Caco-2 (cell line): ENCODE measurements at regions not wholly inside any gene's neighbourhood (a gene's known extent, or its start where the extent isn't known, plus 50 kb on each side); places are given as distances from the start of the nearest gene placed in this dataset.

Experiments
- BruUV-seq: library from RNA; stranded (reverse); fragments of 400-500 nt; replicated peaks from 2 replicates; lab custom pipeline; 2021; lab: Mats Ljungman, UMichigan
- CTCF ChIA-PET: fragments of 300-600 bp; sonication (Branson Sonifier 250); formaldehyde crosslinking; loops from one replicate; lab custom pipeline; 2022; ENCODE audit warnings: antibody characterized with exemption; lab: Charles Lee
- POLR2A ChIA-PET: fragments of 300-600 bp; sonication (Branson Sonifier 250); formaldehyde crosslinking; loops from one replicate; lab custom pipeline; 2022; ENCODE audit warnings: antibody characterized with exemption; lab: Charles Lee
- DNase-seq, 2 experiments: peaks; one replicate each; pipeline versions ENCODE4 v3.0.0 to v3.0.0-alpha.2; 2020 to 2022
- H3K27me3 ChIP-seq: replicated peaks from 2 replicates; pipeline ENCODE4 v1.6.0; 2011; ENCODE audit warnings: low read length; ENCODE audit not compliant: control insufficient read depth, insufficient read depth
- H3K36me3 ChIP-seq: 2 replicates; pipeline ENCODE4 v1.5.1; 2011; ENCODE audit warnings: low read length; ENCODE audit not compliant: control insufficient read depth, insufficient read depth
- H3K4me1 ChIP-seq: fragments of 250-450 bp; sonication (Bioruptor Pico); 2 replicates; pipeline ENCODE4 v1.5.1; 2020; ENCODE audit warnings: mild to moderate bottlenecking
- H3K4me3 ChIP-seq: 2 replicates; pipeline ENCODE4 v1.5.1; 2011; ENCODE audit warnings: low read depth, mild to moderate bottlenecking, control low read depth, low read length
- H3K9me3 ChIP-seq: fragments of 250-450 bp; sonication (Bioruptor Pico); 2 replicates; pipeline ENCODE4 v1.5.1; 2020; ENCODE audit warnings: mild to moderate bottlenecking, moderate library complexity
- H3K27ac Mint-ChIP-seq: one replicate; pipeline ENCODE4 v1.8.0; 2022; ENCODE audit warnings: mixed read lengths; ENCODE audit not compliant: unreplicated experiment
- H3K27me3 Mint-ChIP-seq: one replicate; pipeline ENCODE4 v1.8.0; 2022; ENCODE audit warnings: mixed read lengths; ENCODE audit not compliant: insufficient read depth, unreplicated experiment
- H3K36me3 Mint-ChIP-seq: one replicate; pipeline ENCODE4 v1.8.0; 2022; ENCODE audit warnings: mild to moderate bottlenecking, mixed read lengths; ENCODE audit not compliant: insufficient read depth, unreplicated experiment
- H3K4me1 Mint-ChIP-seq: one replicate; pipeline ENCODE4 v1.8.0; 2022; ENCODE audit warnings: low read depth, mixed read lengths; ENCODE audit not compliant: unreplicated experiment
- H3K4me3 Mint-ChIP-seq: one replicate; pipeline ENCODE4 v1.8.0; 2022; ENCODE audit warnings: mild to moderate bottlenecking, moderate library complexity, mixed read lengths; ENCODE audit not compliant: unreplicated experiment
- H3K9me3 Mint-ChIP-seq: one replicate; pipeline ENCODE4 v1.8.0; 2022; ENCODE audit warnings: mixed read lengths; ENCODE audit not compliant: unreplicated experiment
- CTCF ChIP-seq, 2 experiments: fragments of 200-600 bp in 1 of 2; IDR thresholded peaks; 1 replicate in 1 of 2; 2 replicates in 1 of 2; pipeline versions ENCODE4 v1.5.1 to v1.8.0; 2011 to 2022; ENCODE audit warnings: antibody characterized with exemption in 1 of 2, control low read depth in 1 of 2, inconsistent platforms in 1 of 2, low read depth in 1 of 2, low read length in 1 of 2, mild to moderate bottlenecking in 1 of 2, moderate library complexity in 1 of 2; ENCODE audit not compliant: insufficient read depth in 1 of 2, severe bottlenecking in 1 of 2, unreplicated experiment in 1 of 2
- intact Hi-C: fragments of 100-400 bp; cut with micrococcal nuclease; formaldehyde crosslinking; loops from one replicate; pipeline ENCODE4 v1.10.0; 2022; ENCODE audit not compliant: unreplicated experiment

GRCh38 chr1:213394837-213395236 lies 343.8 kb downstream of the RPS6KC1 start:
- no TSS peak for BruUV-seq
- Mint-ChIP-seq H3K36me3 (no peaks in the 10 kb centered on the region), H3K9me3 (peaks cover 19% of the 10 kb centered on the region), H3K4me3 (no peak overlapping the region), H3K4me1 (peaks cover 22% of the 10 kb centered on the region), H3K27me3 (no peaks in the 10 kb centered on the region), H3K27ac (no peak overlapping the region)
- 0 out of 2 replicates have a peak, but pooled peaks cover 2% of the 10 kb centered on the region for H3K9me3 ChIP-seq
- H3K4me1 ChIP-seq, result peaks cover 11% of the 10 kb centered on the region
- intact Hi-C loops, result no loop called here
- H3K36me3 ChIP-seq, result no peaks in the 10 kb centered on the region
- no peak for TF ChIP-seq CTCF (IDR thresholded peaks at IDR 0.05; ENCODE audit: insufficient read depth in 1 of 2, low read depth in 1 of 2, low read length in 1 of 2, severe bottlenecking in 1 of 2, unreplicated experiment in 1 of 2)
- no peaks in the 10 kb centered on the region for H3K27me3 ChIP-seq
- no peak overlapping the region for H3K4me3 ChIP-seq
- no peak for DNase-seq
- POLR2A ChIA-PET, result no interaction called here
- CTCF ChIA-PET, result no interaction called here

GRCh38 chr1:213397638-213398037 lies 346.6 kb downstream of the RPS6KC1 start:
- CTCF ChIA-PET, result no interaction called here
- intact Hi-C loops, result no loop called here
- no TSS peak for BruUV-seq
- H3K36me3 ChIP-seq, result no peaks in the 10 kb centered on the region
- Mint-ChIP-seq H3K9me3 (peaks cover 19% of the 10 kb centered on the region), H3K27me3 (no peaks in the 10 kb centered on the region), H3K4me1 (peaks cover 24% of the 10 kb centered on the region), H3K4me3 (no peak overlapping the region), H3K36me3 (no peaks in the 10 kb centered on the region), H3K27ac (no peak overlapping the region)
- H3K9me3 ChIP-seq, result 0 out of 2 replicates have a peak, but pooled peaks cover 2% of the 10 kb centered on the region
- no peaks in the 10 kb centered on the region for H3K27me3 ChIP-seq
- no peak for DNase-seq
- POLR2A ChIA-PET, result no interaction called here
- peaks cover 11% of the 10 kb centered on the region for H3K4me1 ChIP-seq
- no peak overlapping the region for H3K4me3 ChIP-seq
- no peak for TF ChIP-seq CTCF (IDR thresholded peaks at IDR 0.05; ENCODE audit: insufficient read depth in 1 of 2, low read depth in 1 of 2, low read length in 1 of 2, severe bottlenecking in 1 of 2, unreplicated experiment in 1 of 2)

- peaks cover 19% of the 10 kb centered on the region for H3K9me3 Mint-ChIP-seq
- no peak for TF ChIP-seq CTCF (IDR thresholded peaks at IDR 0.05; ENCODE audit: insufficient read depth in 1 of 2, low read depth in 1 of 2, low read length in 1 of 2, severe bottlenecking in 1 of 2, unreplicated experiment in 1 of 2)
- no TSS peak for BruUV-seq
- peaks cover 14% of the 10 kb centered on the region for H3K4me1 Mint-ChIP-seq
- intact Hi-C loops, result no loop called here
- no peaks in the 10 kb centered on the region for H3K27me3 Mint-ChIP-seq
- POLR2A ChIA-PET, result interaction anchor here (1.0 kb wide), 1 partner anchor 23 kb away, joined by 3 read pairs; no protein-coding TSS in a partner anchor
- H3K36me3 ChIP-seq, result no peaks in the 10 kb centered on the region
- H3K4me1 ChIP-seq, result no peaks in the 10 kb centered on the region
- no peaks in the 10 kb centered on the region for H3K27me3 ChIP-seq
- no peaks in the 10 kb centered on the region for H3K36me3 Mint-ChIP-seq
- CTCF ChIA-PET, result interaction anchor here (0.6 to 0.9 kb wide), 2 partner anchors 15 to 25 kb away, joined by 3 read pairs; no protein-coding TSS in a partner anchor
- DNase-seq, result peak; percentile 35 to 59
- 0 out of 2 replicates have a peak, but pooled peaks cover 4% of the 10 kb centered on the region for H3K9me3 ChIP-seq
- H3K27ac Mint-ChIP-seq, result peak overlapping the region; percentile 75
- peak overlapping the region; percentile 42 for H3K4me3 Mint-ChIP-seq
- H3K4me3 ChIP-seq, result no peak overlapping the region
Measured at GRCh38 chr1:213399695-213400094, 348.7 kb downstream of the RPS6KC1 start.
